Esophagus (tissue), 2 donors: ENCODE measurements at regions not wholly inside any gene's neighbourhood (a gene's known extent, or its start where the extent isn't known, plus 50 kb on each side); places are given as distances from the start of the nearest gene placed in this dataset.

Experiments
- H3K27ac ChIP-seq, 2 donors: one replicate each; pipeline ENCODE4 v1.5.1; 2013; ENCODE audit warnings: low read depth in 2 of 2, mild to moderate bottlenecking in 2 of 2, inconsistent platforms in 1 of 2, low read length in 1 of 2, moderate library complexity in 1 of 2
- H3K27me3 ChIP-seq, 2 donors: one replicate each; pipeline ENCODE4 v1.6.1; 2013; ENCODE audit warnings: low read length in 2 of 2, control low read depth in 1 of 2, mild to moderate bottlenecking in 1 of 2; ENCODE audit not compliant: insufficient read depth in 2 of 2, control insufficient read depth in 1 of 2
- H3K36me3 ChIP-seq, 2 donors: one replicate each; pipeline ENCODE4 v1.6.1; 2013; ENCODE audit warnings: low read length in 1 of 2; ENCODE audit not compliant: control insufficient read depth in 2 of 2, insufficient read depth in 2 of 2
- H3K4me1 ChIP-seq, 2 donors: one replicate each; pipeline ENCODE4 v1.6.1; 2013; ENCODE audit warnings: low read length in 1 of 2; ENCODE audit not compliant: control insufficient read depth in 2 of 2, insufficient read depth in 2 of 2
- H3K4me3 ChIP-seq, 2 donors: one replicate each; pipeline ENCODE4 v1.5.1; 2013; ENCODE audit warnings: low read length in 2 of 2, mild to moderate bottlenecking in 2 of 2, low read depth in 1 of 2, moderate library complexity in 1 of 2
- H3K9me3 ChIP-seq, 2 donors: one replicate each; pipeline ENCODE4 v1.6.1; 2013; ENCODE audit warnings: mild to moderate bottlenecking in 2 of 2, low read depth in 1 of 2, low read length in 1 of 2, moderate library complexity in 1 of 2; ENCODE audit not compliant: control insufficient read depth in 2 of 2, insufficient read depth in 1 of 2
- WGBS, 2 donors: extraction: QIAGEN DNeasy Blood & Tissue Kit; methylation state at CpG; one replicate each; pipeline ENCODE4 v1.1.7; 2013; 5-methylcytosine and 5-hydroxymethylcytosine counted together
- donor health status: healthy with polysubstance abuse.
- donor health status: Bipolar disorder and iron deficiency.

DNA sequence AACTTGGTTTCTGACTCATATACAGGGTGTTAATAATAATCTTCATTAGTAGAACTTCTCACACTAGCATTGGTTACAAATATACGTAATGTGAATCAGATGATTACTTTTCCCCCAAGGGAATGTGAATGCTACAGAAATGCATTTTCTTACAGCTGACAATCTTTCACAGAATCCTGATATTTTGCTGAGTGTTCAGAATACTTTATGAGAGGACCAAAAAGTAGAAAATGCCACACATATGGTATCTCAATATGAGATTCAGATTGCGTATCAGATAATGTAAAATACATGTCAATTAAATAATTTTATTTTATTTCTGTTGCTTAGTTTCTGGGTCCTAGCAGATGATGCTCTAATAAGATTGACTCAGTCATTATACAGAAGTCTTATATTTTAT, 979.9 kb upstream of the GBE1 start:
- no peaks in the 10 kb centered on the region for H3K36me3 ChIP-seq
- peaks cover 0 to 3% of the 10 kb centered on the region in 2 donors for H3K9me3 ChIP-seq
- H3K27ac ChIP-seq = no peak overlapping the region
- peaks cover 0 to 2% of the 10 kb centered on the region in 2 donors for H3K4me1 ChIP-seq
- 89 to 91% methylated on average over 2 of the region's 2 CpGs for WGBS, 2 donors
- no peaks in the 10 kb centered on the region for H3K27me3 ChIP-seq
- H3K4me3 ChIP-seq = no peak overlapping the region

DNA sequence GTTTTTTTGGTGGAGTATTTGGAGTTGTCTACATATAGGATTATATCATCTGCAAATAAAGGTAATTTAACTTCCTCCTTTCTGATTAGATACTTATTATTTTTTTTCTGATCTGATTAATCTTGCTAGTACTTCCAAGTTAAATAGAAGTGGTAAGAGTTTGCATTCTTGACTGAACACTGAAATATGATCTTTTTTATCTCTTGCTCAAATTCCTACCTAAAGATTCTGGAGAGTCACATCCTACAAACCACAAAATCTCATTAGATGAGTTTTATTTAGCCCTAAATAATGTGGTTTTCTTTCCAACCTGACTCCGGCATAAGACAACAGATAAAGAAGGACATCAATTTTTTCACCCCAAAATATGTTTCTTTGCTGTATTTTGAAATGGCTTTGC, 977.9 kb upstream of the GBE1 start:
- peaks cover 0 to 3% of the 10 kb centered on the region in 2 donors for H3K9me3 ChIP-seq
- 86% methylated on average over 1 of the region's 1 CpG for WGBS, 2 donors
- no peaks in the 10 kb centered on the region for H3K27me3 ChIP-seq
- H3K4me1 ChIP-seq = peaks cover 0 to 2% of the 10 kb centered on the region in 2 donors
- no peak overlapping the region for H3K27ac ChIP-seq
- H3K36me3 ChIP-seq = no peaks in the 10 kb centered on the region
- H3K4me3 ChIP-seq = no peak overlapping the region

DNA sequence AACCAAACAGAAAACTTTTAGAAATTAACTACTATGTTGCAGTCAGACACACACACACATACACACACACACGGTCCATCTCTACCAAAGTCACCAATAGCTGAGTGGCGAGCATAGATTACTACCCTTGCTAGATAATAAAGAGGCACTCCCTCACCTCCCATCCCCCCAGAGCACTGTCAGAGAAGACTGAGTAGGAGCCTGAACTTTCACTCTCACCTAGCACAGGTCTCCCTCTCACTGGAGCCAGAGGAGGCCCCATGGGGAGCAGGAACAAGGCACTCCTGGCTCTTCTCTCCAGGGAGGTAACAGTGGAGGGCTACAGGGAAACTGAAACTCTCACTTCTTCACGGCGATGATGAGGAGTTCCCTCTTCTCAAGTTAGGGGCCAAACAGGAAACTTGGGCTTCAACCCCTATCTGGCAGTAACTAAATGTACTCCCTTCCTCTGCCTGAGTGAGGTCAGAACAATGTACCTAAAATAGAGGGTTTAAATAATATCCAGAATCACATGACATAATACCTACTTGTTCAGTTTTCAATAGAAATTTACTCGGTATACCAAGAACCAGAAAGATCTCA, 975.3 kb upstream of the GBE1 start:
- Histone ChIP-seq H3K27me3 (no peaks in the 10 kb centered on the region), H3K36me3 (no peaks in the 10 kb centered on the region), H3K4me1 (no peaks in the 10 kb centered on the region), H3K27ac (no peak overlapping the region), H3K9me3 (no peaks in the 10 kb centered on the region), H3K4me3 (no peak overlapping the region)
- WGBS, 2 donors = 70% methylated on average over 5 of the region's 5 CpGs

DNA sequence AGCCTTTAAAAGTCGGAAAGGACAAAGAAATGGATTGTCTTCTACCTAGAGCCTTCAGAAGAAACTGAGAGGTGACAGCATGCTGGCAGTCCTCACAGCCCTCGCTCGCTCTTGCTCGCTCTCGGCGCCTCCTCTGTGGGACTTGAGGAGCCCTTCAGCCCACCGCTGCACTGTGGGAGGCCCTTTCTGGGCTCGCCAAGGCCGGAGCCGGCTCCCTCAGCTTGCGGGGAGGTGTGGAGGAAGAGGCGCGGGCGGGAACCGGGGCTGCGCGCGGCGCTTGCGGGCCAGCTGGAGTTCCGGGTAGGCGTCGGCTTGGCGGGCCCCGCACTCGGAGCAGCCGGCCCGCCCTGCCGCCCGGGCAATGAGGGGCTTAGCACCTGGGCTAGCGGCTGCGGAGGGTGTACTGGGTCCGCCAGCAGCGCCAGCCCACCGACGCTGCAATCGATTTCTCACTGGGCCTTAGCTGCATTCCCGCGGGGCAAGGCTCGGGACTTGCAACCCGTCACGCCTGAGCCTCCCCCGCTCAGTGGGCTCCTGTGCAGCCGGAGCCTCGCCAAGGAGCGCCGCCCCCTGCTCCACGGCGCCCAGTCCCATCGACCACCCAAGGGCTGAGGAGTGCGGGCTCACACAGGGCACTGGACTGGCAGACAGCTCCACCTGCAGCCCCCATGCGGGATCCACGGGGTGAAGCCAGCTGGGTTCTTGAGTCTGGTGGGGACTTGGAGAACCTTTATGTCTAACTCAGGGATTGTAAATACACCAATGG, 953.8 kb upstream of the GBE1 start:
- Histone ChIP-seq H3K36me3 (no peaks in the 10 kb centered on the region), H3K4me3 (no peak overlapping the region), H3K27ac (no peak overlapping the region), H3K27me3 (no peaks in the 10 kb centered on the region), H3K9me3 (peaks cover 0 to 9% of the 10 kb centered on the region in 2 donors), H3K4me1 (no peaks in the 10 kb centered on the region)
- WGBS, 2 donors = 90 to 93% methylated on average over 53 of the region's 53 CpGs

DNA sequence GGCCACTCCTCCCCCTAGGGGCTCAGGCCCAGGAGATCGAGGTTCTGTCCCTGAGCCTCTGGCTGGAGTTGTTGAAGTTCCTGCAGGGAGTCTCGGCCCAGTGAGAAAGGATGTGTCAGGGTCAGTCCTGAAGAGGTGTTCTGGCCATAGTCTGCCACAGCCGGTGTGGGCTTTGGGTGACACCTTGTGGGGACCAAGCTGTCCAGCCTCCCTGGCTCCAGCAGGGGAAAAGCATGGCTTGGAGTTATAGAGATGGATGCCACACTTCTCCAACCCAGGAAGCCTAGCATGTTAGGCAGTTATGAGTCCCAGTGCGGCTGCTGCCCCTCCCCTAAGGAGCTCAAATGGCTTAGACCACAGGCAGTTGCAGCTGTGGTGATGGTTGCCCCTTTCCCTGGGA, 945.6 kb upstream of the GBE1 start:
- Histone ChIP-seq H3K9me3 (peaks cover 0 to 2% of the 10 kb centered on the region in 2 donors), H3K27ac (no peak overlapping the region), H3K4me1 (no peaks in the 10 kb centered on the region), H3K4me3 (no peak overlapping the region), H3K36me3 (no peaks in the 10 kb centered on the region), H3K27me3 (no peaks in the 10 kb centered on the region)
- WGBS, 2 donors = 78% methylated on average over 4 of the region's 4 CpGs

DNA sequence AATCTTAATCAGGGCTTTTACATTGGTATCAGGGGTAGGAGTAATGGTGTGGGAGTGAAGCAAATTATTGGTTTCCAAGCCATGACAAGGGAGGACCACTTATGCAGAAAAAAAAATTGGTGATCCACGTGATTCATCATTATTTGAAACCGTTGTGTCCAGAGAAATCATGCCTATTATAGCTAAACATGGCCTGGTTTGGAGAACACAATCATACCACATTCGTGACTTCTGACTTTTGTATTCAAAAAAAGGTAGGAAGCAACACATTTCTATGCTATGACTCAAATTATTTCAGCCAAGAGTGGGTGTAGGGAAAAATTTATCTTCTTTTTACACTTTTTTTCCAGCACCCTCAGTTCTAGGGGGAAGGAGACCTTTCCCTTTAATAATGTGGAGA, 924.3 kb upstream of the GBE1 start:
- WGBS, 2 donors = 41 to 54% methylated on average over 3 of the region's 3 CpGs
- H3K4me3 ChIP-seq = no peak overlapping the region

DNA sequence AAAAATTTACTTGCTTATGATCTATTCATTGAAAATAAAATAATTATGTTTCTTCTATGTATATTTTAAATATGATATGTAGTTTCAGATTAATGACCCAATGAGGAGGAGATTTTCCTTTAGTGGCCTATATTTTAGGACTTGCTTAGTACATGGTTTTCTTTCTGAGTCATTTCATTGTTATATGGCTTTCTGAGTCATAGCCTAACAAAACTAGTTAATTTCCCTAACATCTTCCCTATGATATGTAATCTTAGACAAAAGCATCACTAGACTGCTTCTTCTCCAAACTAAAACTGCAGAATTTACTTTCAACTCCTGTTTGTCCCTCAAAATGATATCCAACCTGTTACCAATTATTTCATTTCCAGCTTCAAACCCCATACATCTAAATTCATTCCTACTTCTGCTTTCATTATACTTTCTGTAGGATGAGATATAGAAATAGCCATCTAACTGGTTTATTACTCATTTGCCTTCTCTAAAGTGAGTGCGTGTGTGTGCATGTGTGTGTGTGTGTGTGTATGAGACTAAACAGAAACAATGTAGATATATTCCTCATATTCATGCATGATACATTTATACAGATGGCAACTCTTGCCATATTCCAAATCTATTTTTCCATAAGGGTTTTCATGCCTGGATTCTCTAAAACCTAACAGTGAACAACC, 915.0 kb upstream of the GBE1 start:
- Histone ChIP-seq H3K27ac (no peak overlapping the region), H3K4me1 (no peaks in the 10 kb centered on the region), H3K9me3 (no peaks in the 10 kb centered on the region), H3K36me3 (no peaks in the 10 kb centered on the region), H3K4me3 (no peak overlapping the region), H3K27me3 (no peaks in the 10 kb centered on the region)
- 66 to 71% methylated on average over 1 of the region's 1 CpG for WGBS, 2 donors

More for the DNA sequence above, 924.3 kb upstream of the GBE1 start:
- Histone ChIP-seq H3K9me3 (no peaks in the 10 kb centered on the region), H3K4me1 (no peaks in the 10 kb centered on the region), H3K27ac (no peak overlapping the region), H3K36me3 (no peaks in the 10 kb centered on the region), H3K27me3 (no peaks in the 10 kb centered on the region)

DNA sequence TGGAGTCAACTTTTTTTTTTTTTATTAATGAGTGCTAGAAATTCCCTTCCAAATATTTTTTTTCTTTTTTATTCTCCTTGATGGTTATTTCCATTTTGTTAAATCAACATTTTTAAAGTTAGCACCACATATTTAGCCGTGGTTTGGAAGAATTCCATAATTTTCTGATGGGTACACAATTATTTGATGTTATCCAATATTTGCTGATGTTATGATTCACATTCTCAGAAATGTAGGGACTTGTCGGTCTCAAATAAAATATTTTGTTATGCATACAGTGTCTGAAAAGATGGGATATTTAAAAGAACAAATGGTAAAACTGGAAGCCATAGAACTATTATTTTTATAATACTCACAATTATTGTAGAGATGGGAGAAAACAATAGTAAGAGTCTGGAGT, 911.5 kb upstream of the GBE1 start:
- H3K27ac ChIP-seq = no peak overlapping the region
- H3K4me3 ChIP-seq = no peak overlapping the region
- 51 to 61% methylated on average over 2 of the region's 2 CpGs for WGBS, 2 donors
- H3K27me3 ChIP-seq = no peaks in the 10 kb centered on the region
- no peaks in the 10 kb centered on the region for H3K4me1 ChIP-seq
- no peaks in the 10 kb centered on the region for H3K9me3 ChIP-seq
- no peaks in the 10 kb centered on the region for H3K36me3 ChIP-seq

DNA sequence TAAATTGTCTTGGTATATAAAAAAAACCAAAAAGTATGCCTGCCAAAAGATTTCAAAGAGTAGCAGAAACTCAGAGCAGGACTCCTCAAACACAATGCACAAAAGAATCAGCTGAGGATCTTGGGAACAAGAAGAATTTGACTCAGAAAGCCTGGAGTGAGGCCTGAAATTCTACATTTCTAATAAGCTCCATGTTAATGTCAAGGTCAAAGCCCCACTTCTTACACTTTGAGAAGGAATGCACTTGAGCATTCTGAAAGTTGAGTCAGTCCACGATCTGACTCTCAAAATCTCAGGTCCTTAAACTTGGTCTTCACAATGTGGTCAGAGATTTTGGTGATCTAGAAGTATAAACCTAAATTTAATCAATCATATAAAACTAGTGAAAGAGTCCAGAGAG, 910.0 kb upstream of the GBE1 start:
- no peaks in the 10 kb centered on the region for H3K9me3 ChIP-seq
- 61 to 69% methylated on average over 1 of the region's 1 CpG for WGBS, 2 donors
- H3K27me3 ChIP-seq = no peaks in the 10 kb centered on the region
- no peak overlapping the region for H3K27ac ChIP-seq
- no peak overlapping the region for H3K4me3 ChIP-seq
- no peaks in the 10 kb centered on the region for H3K36me3 ChIP-seq
- H3K4me1 ChIP-seq = no peaks in the 10 kb centered on the region
